Neutrophil (primary cell): ENCODE measurements at regions not wholly inside any gene's neighbourhood (a gene's known extent, or its start where the extent isn't known, plus 50 kb on each side); places are given as distances from the start of the nearest gene placed in this dataset.

Experiments
- H3K27ac ChIP-seq: fragments of 200-600 bp; sonication (generic); 2 replicates; pipeline ENCODE4 v1.5.1; 2016; ENCODE audit warnings: mild to moderate bottlenecking, moderate library complexity
- H3K27me3 ChIP-seq: fragments of 200-600 bp; sonication (generic); 2 replicates; pipeline ENCODE4 v1.6.0; 2016; ENCODE audit warnings: mild to moderate bottlenecking
- H3K36me3 ChIP-seq: fragments of 200-600 bp; sonication (generic); 2 replicates; pipeline ENCODE4 v1.5.1; 2017
- H3K4me1 ChIP-seq, 2 experiments: fragments of 200-600 bp in 1 of 2; sonication (generic) in 1 of 2; 1 replicate in 1 of 2; 2 replicates in 1 of 2; pipeline versions ENCODE4 v1.5.1 to v1.6.1; 2013 to 2016; ENCODE audit warnings: low read depth in 1 of 2, low read length in 1 of 2, mild to moderate bottlenecking in 1 of 2, moderate library complexity in 1 of 2; ENCODE audit not compliant: control insufficient read depth in 1 of 2, insufficient read depth in 1 of 2
- H3K4me3 ChIP-seq, 2 experiments: fragments of 200-600 bp in 1 of 2; sonication (generic) in 1 of 2; 1 replicate in 1 of 2; 2 replicates in 1 of 2; pipeline ENCODE4 v1.5.1; 2013 to 2016; ENCODE audit warnings: low read depth in 1 of 2, low read length in 1 of 2, mild to moderate bottlenecking in 1 of 2, moderate library complexity in 1 of 2
- H3K9me3 ChIP-seq: fragments of 200-600 bp; sonication (generic); 2 replicates; pipeline ENCODE4 v1.5.1; 2016
- TF ChIP-seq, protein P1 (sequence below): fragments of 200-600 bp; sonication (generic); IDR thresholded peaks from 2 replicates; pipeline ENCODE4 v1.5.1; 2016; ENCODE audit warnings: antibody characterized with exemption

DNA sequence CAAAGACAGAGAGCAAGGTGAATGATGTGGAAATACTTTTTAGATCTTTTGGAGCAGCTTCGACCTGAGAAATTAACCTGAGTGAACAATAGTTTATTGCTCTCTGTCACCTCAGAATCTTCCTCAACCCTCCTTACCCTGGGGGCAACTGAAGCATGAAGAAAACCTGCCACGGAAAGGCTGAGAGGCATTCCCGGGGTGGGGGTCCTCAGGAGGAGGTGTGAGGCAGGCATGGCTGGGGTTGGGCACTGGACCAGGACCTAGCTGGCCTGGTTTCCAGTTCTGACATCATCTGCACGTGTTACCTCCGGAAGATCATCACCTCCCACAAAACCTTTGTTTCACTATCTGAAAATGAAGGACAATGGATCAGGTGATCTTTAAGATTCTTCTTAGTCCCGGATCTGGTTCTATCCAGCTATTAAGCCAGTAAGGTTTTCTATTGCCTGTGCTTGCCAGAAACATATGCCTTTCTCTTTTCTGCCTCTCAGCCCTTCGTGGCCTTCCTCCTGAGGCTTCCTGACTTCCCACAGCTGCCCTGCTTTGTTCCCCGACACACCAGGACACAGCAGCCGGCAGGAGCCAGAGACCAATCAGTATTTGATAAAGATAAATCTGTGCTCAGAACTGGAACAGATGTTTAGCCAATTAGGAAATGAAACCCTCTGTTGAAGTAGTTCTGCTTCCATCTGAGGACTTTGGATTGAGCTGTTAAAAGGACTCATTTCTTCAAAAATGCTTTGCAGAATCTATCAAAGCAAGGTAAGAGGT lies 232.5 kb downstream of the TDRD15 start:
- Histone ChIP-seq H3K9me3 (no peaks in the 10 kb centered on the region), H3K36me3 (no peaks in the 10 kb centered on the region), H3K4me3 (no peak overlapping the region), H3K27me3 (no peaks in the 10 kb centered on the region), H3K4me1 (no peaks in the 10 kb centered on the region), H3K27ac (no peak overlapping the region)
- TF ChIP-seq, protein P1, sequence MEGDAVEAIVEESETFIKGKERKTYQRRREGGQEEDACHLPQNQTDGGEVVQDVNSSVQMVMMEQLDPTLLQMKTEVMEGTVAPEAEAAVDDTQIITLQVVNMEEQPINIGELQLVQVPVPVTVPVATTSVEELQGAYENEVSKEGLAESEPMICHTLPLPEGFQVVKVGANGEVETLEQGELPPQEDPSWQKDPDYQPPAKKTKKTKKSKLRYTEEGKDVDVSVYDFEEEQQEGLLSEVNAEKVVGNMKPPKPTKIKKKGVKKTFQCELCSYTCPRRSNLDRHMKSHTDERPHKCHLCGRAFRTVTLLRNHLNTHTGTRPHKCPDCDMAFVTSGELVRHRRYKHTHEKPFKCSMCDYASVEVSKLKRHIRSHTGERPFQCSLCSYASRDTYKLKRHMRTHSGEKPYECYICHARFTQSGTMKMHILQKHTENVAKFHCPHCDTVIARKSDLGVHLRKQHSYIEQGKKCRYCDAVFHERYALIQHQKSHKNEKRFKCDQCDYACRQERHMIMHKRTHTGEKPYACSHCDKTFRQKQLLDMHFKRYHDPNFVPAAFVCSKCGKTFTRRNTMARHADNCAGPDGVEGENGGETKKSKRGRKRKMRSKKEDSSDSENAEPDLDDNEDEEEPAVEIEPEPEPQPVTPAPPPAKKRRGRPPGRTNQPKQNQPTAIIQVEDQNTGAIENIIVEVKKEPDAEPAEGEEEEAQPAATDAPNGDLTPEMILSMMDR: no peak

DNA sequence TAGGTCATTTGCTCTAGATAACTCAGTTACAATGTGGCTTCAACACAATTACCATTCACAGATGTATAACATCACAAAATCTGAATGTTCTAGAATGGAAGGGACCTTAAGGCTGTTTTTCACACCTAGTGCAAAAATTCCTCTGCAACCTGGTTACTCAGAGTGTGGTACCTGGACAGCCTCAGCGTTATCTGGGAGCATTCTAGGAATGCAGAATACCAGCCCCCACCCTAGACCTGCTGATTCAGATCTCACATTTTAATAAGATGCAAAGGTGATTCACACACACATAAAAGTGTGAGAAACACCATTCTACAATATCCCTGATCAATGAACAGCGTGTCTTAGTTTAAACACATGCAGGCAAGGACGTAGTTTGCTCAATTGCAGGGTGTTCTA lies 233.1 kb downstream of the TDRD15 start:
- TF ChIP-seq, protein P1: no peak
- no peak overlapping the region for H3K27ac ChIP-seq
- no peaks in the 10 kb centered on the region for H3K4me1 ChIP-seq
- no peaks in the 10 kb centered on the region for H3K36me3 ChIP-seq
- no peaks in the 10 kb centered on the region for H3K27me3 ChIP-seq
- H3K9me3 ChIP-seq: no peaks in the 10 kb centered on the region
- no peak overlapping the region for H3K4me3 ChIP-seq

- H3K4me1 ChIP-seq: no peaks in the 10 kb centered on the region
- TF ChIP-seq, protein P1: no peak
Measured at GRCh38 chr2:21358976-21359375, 235.2 kb downstream of the TDRD15 start.

DNA sequence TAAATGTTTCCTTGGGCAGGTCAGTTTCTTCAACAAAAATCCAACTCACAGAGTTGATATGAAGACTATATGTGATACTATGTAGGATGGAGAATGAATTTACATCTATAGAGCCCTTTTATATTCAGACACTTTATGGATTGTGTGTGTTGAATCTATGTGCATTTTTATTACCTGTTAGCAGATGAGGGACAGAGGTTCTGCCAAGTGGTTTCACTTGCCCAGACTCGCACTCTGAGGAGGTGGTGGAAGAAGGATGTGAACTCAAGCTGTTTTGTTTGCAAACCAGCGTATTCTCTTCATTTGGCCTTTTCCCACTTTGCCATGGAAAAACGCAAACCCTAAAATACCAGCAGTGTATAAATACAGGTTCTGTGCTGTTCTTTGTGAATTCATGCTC lies 237.6 kb downstream of the TDRD15 start:
- no peaks in the 10 kb centered on the region for H3K27me3 ChIP-seq
- no peak overlapping the region for H3K27ac ChIP-seq
- H3K36me3 ChIP-seq: no peaks in the 10 kb centered on the region
- TF ChIP-seq, protein P1: no peak
- H3K4me1 ChIP-seq: no peaks in the 10 kb centered on the region
- no peaks in the 10 kb centered on the region for H3K9me3 ChIP-seq
- H3K4me3 ChIP-seq: no peak overlapping the region

More at GRCh38 chr2:21358976-21359375, 235.2 kb downstream of the TDRD15 start:
- H3K36me3 ChIP-seq: no peaks in the 10 kb centered on the region
- no peaks in the 10 kb centered on the region for H3K9me3 ChIP-seq
- H3K27ac ChIP-seq: no peak overlapping the region
- no peaks in the 10 kb centered on the region for H3K27me3 ChIP-seq
- H3K4me3 ChIP-seq: no peak overlapping the region

DNA sequence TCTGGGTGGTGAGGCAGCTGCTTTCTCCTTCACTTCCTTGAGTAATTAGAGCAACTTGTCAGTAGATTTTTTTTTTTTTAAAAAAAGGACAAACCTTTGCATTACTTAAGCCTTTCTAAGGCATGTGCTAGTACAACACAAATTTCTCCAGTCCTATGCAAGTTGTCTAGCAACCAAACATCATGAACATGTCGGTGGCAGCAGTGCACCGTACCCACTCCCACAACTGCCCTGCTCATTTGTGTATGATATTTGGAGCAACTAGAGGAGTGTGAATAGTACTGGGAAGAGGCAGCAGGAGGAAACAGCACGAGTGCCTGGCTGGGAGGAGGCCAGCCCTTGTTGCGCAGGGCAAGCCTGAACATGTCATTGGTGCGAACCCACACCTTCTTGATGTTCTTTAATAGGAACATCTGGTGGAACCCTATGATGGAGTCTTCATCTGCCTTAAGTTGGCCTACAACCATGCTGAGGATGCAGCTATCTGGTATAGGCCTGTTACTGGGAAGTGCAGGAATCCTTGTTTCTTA lies 238.3 kb downstream of the TDRD15 start:
- H3K36me3 ChIP-seq: no peaks in the 10 kb centered on the region
- TF ChIP-seq, protein P1: no peak
- no peak overlapping the region for H3K27ac ChIP-seq
- H3K9me3 ChIP-seq: no peaks in the 10 kb centered on the region
- no peaks in the 10 kb centered on the region for H3K4me1 ChIP-seq
- H3K4me3 ChIP-seq: no peak overlapping the region
- H3K27me3 ChIP-seq: no peaks in the 10 kb centered on the region
